ENCODE measurements at regions not wholly inside any gene's neighbourhood (a gene's known extent, or its start where the extent isn't known, plus 50 kb on each side); places are given as distances from the start of the nearest gene placed in this dataset.

GRCh38 chr7:110607050-110607857 lies 483.7 kb upstream of the LRRN3 start:
- no peak for TF ChIP-seq YY1 (tag by site-specific recombination; IDR thresholded peaks at IDR 0.05)
- TF ChIP-seq ZNF792 (tag by site-specific recombination; IDR thresholded peaks at IDR 0.05) = no peak
- TF ChIP-seq, protein P1, sequence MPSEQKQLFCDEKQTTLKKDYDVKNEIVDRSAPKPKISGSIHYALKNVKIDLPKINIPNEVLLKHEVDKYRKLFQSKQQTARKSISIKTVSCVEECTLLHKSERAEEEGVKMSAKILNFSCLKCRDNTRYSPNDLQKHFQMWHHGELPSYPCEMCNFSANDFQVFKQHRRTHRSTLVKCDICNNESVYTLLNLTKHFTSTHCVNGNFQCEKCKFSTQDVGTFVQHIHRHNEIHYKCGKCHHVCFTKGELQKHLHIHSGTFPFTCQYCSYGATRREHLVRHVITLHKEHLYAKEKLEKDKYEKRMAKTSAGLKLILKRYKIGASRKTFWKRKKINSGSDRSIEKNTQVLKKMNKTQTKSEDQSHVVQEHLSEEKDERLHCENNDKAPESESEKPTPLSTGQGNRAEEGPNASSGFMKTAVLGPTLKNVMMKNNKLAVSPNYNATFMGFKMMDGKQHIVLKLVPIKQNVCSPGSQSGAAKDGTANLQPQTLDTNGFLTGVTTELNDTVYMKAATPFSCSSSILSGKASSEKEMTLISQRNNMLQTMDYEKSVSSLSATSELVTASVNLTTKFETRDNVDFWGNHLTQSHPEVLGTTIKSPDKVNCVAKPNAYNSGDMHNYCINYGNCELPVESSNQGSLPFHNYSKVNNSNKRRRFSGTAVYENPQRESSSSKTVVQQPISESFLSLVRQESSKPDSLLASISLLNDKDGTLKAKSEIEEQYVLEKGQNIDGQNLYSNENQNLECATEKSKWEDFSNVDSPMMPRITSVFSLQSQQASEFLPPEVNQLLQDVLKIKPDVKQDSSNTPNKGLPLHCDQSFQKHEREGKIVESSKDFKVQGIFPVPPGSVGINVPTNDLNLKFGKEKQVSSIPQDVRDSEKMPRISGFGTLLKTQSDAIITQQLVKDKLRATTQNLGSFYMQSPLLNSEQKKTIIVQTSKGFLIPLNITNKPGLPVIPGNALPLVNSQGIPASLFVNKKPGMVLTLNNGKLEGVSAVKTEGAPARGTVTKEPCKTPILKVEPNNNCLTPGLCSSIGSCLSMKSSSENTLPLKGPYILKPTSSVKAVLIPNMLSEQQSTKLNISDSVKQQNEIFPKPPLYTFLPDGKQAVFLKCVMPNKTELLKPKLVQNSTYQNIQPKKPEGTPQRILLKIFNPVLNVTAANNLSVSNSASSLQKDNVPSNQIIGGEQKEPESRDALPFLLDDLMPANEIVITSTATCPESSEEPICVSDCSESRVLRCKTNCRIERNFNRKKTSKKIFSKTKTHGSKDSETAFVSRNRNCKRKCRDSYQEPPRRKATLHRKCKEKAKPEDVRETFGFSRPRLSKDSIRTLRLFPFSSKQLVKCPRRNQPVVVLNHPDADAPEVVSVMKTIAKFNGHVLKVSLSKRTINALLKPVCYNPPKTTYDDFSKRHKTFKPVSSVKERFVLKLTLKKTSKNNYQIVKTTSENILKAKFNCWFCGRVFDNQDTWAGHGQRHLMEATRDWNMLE (tag by site-specific recombination; conservative IDR thresholded peaks at IDR 0.05; ENCODE audit: low read depth) = no peak
- TF ChIP-seq, protein P2, sequence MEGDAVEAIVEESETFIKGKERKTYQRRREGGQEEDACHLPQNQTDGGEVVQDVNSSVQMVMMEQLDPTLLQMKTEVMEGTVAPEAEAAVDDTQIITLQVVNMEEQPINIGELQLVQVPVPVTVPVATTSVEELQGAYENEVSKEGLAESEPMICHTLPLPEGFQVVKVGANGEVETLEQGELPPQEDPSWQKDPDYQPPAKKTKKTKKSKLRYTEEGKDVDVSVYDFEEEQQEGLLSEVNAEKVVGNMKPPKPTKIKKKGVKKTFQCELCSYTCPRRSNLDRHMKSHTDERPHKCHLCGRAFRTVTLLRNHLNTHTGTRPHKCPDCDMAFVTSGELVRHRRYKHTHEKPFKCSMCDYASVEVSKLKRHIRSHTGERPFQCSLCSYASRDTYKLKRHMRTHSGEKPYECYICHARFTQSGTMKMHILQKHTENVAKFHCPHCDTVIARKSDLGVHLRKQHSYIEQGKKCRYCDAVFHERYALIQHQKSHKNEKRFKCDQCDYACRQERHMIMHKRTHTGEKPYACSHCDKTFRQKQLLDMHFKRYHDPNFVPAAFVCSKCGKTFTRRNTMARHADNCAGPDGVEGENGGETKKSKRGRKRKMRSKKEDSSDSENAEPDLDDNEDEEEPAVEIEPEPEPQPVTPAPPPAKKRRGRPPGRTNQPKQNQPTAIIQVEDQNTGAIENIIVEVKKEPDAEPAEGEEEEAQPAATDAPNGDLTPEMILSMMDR (tag by site-specific recombination; IDR thresholded peaks at IDR 0.05) = no peak
